Activated B cell treated with CpG ODN at 0.5 μM for 24 hours (primary cell): ENCODE measurements at regions not wholly inside any gene's neighbourhood (a gene's known extent, or its start where the extent isn't known, plus 50 kb on each side); places are given as distances from the start of the nearest gene placed in this dataset.
"Not testable (repeated sequence)": the region's sequence is repeated elsewhere in the genome, so short reads cannot be mapped to it uniquely, and the experiment has no call there.

ENCODE experiments used
- ATAC-seq: fragments of 200-7000 bp; cut with Tn5 transposase; one replicate; pipeline ENCODE4 v1.10.0; 2021; ENCODE audit warnings: low read depth, mild to moderate bottlenecking, moderate library complexity
- CTCF ChIA-PET: fragments of 350-600 bp; sonication (Branson Sonifier 250); formaldehyde crosslinking; loops from one replicate; lab custom pipeline; 2021; ENCODE audit warnings: antibody characterized with exemption; lab: Charles Lee
- POLR2A ChIA-PET: fragments of 350-600 bp; sonication (Branson Sonifier 250); formaldehyde crosslinking; loops from one replicate; lab custom pipeline; 2021; ENCODE audit warnings: antibody characterized with exemption; lab: Charles Lee
- DNase-seq: peaks from one replicate; pipeline ENCODE4 v3.0.0; 2022
- H3K27ac Mint-ChIP-seq: one replicate; pipeline ENCODE4 v1.8.0; 2020; ENCODE audit warnings: mixed read lengths
- H3K27me3 Mint-ChIP-seq: one replicate; pipeline ENCODE4 v1.8.0; 2021; ENCODE audit warnings: mixed read lengths
- H3K36me3 Mint-ChIP-seq: one replicate; pipeline ENCODE4 v1.8.0; 2021; ENCODE audit warnings: low read depth, mixed read lengths
- H3K4me1 Mint-ChIP-seq: one replicate; pipeline ENCODE4 v1.8.0; 2021; ENCODE audit warnings: mixed read lengths
- H3K4me3 Mint-ChIP-seq: one replicate; pipeline ENCODE4 v1.8.0; 2020; ENCODE audit warnings: mild to moderate bottlenecking, mixed read lengths
- H3K9me3 Mint-ChIP-seq: one replicate; pipeline ENCODE4 v1.8.0; 2020; ENCODE audit warnings: mixed read lengths
- CTCF ChIP-seq: fragments of 200-600 bp; IDR thresholded peaks from one replicate; pipeline ENCODE4 v1.8.0; 2022; ENCODE audit warnings: antibody characterized with exemption, mild to moderate bottlenecking
- intact Hi-C: fragments of 100-400 bp; cut with micrococcal nuclease; formaldehyde crosslinking; loops from one replicate; pipeline ENCODE4 v1.15.1; 2024

- H3K4me1 Mint-ChIP-seq, result no peaks in the 10 kb centered on the region
- ATAC-seq (no peak), DNase-seq (no peak)
- H3K9me3 Mint-ChIP-seq, result peaks cover 2% of the 10 kb centered on the region
- no peak overlapping the region for H3K4me3 Mint-ChIP-seq
- intact Hi-C loops, result no loop called here
- H3K27ac Mint-ChIP-seq, result no peak overlapping the region
- POLR2A ChIA-PET, result no interaction called here
- H3K27me3 Mint-ChIP-seq, result no peaks in the 10 kb centered on the region
- H3K36me3 Mint-ChIP-seq, result no peaks in the 10 kb centered on the region
- no peak for TF ChIP-seq CTCF
- CTCF ChIA-PET, result no interaction called here
Measured at GRCh38 chr9:103225702-103226646, 230.8 kb downstream of the CYLC2 start.

GRCh38 chr9:103226647-103227013, 231.5 kb downstream of the CYLC2 start:
- Mint-ChIP-seq H3K36me3 (no peaks in the 10 kb centered on the region), H3K27me3 (no peaks in the 10 kb centered on the region), H3K4me1 (no peaks in the 10 kb centered on the region), H3K4me3 (no peak overlapping the region), H3K27ac (no peak overlapping the region), H3K9me3 (peaks cover 2% of the 10 kb centered on the region)
- intact Hi-C loops, result no loop called here
- DNase-seq (no peak), ATAC-seq (no peak)
- ChIA-PET CTCF (no interaction called here), POLR2A (no interaction called here)
- no peak for TF ChIP-seq CTCF

- ATAC-seq, H3K9me3 Mint-ChIP-seq, intact Hi-C loops, POLR2A ChIA-PET, H3K36me3 Mint-ChIP-seq, H3K4me1 Mint-ChIP-seq, CTCF ChIA-PET, H3K27ac Mint-ChIP-seq, H3K27me3 Mint-ChIP-seq, H3K4me3 Mint-ChIP-seq, DNase-seq: not testable (repeated sequence)
Measured at GRCh38 chr9:103237571-103238109, 242.5 kb downstream of the CYLC2 start.

GRCh38 chr9:103242025-103242424, 246.9 kb downstream of the CYLC2 start:
- intact Hi-C loops, result no loop called here

GRCh38 chr9:103242486-103242885, 247.4 kb downstream of the CYLC2 start:
- no peaks in the 10 kb centered on the region for H3K36me3 Mint-ChIP-seq
- intact Hi-C loops, result no loop called here
- H3K4me3 Mint-ChIP-seq, result no peak overlapping the region
- H3K9me3 Mint-ChIP-seq, result peaks cover 2% of the 10 kb centered on the region
- DNase-seq, result no peak
- ATAC-seq, result no peak
- H3K27me3 Mint-ChIP-seq, result no peaks in the 10 kb centered on the region
- H3K4me1 Mint-ChIP-seq, result no peaks in the 10 kb centered on the region
- no peak overlapping the region for H3K27ac Mint-ChIP-seq
- CTCF ChIA-PET, result no interaction called here
- POLR2A ChIA-PET, result no interaction called here
- TF ChIP-seq CTCF, result no peak

More at GRCh38 chr9:103242025-103242424, 246.9 kb downstream of the CYLC2 start:
- Mint-ChIP-seq H3K36me3 (no peaks in the 10 kb centered on the region), H3K4me3 (no peak overlapping the region), H3K9me3 (peaks cover 2% of the 10 kb centered on the region), H3K27me3 (no peaks in the 10 kb centered on the region), H3K27ac (no peak overlapping the region), H3K4me1 (no peaks in the 10 kb centered on the region)
- ChIA-PET CTCF (no interaction called here), POLR2A (no interaction called here)
- DNase-seq, result no peak
- TF ChIP-seq CTCF, result no peak
- ATAC-seq, result no peak
